Ovary (tissue), 7 donors: ENCODE measurements at regions not wholly inside any gene's neighbourhood (a gene's known extent, or its start where the extent isn't known, plus 50 kb on each side); places are given as distances from the start of the nearest gene placed in this dataset.
A peak's percentile ranks its signal among the peaks of the same experiment; 100 is the strongest.

Experiments
- DNase-seq, 5 donors: peaks; one replicate each; pipeline ENCODE4 v3.0.0-alpha.2; 2019 to 2020
- H3K27ac ChIP-seq, 2 donors: fragments of 200-600 bp; one replicate each; pipeline versions ENCODE4 v1.5.1 to v1.8.0; 2019 to 2022
- H3K27me3 ChIP-seq: fragments of 200-600 bp; one replicate; pipeline ENCODE4 v1.8.0; 2022
- H3K36me3 ChIP-seq: fragments of 200-600 bp; sonication (generic); one replicate; pipeline ENCODE4 v1.5.1; 2019
- H3K4me1 ChIP-seq: one replicate; pipeline ENCODE4 v1.8.1; 2013; ENCODE audit warnings: mild to moderate bottlenecking, moderate library complexity; ENCODE audit not compliant: insufficient read depth
- H3K4me3 ChIP-seq: fragments of 200-600 bp; sonication (generic); one replicate; pipeline ENCODE4 v1.5.1; 2017
- H3K9me3 ChIP-seq, 2 donors: fragments of 200-600 bp in 1 of 2; sonication (generic) in 1 of 2; one replicate each; pipeline versions ENCODE4 v1.5.1 to v1.8.1; 2013 to 2019; ENCODE audit warnings: mild to moderate bottlenecking in 1 of 2, moderate library complexity in 1 of 2
- EP300 ChIP-seq: sonication (generic); formaldehyde crosslinking; IDR thresholded peaks from one replicate; pipeline ENCODE4 v1.6.1; 2017; ENCODE audit warnings: antibody characterized with exemption
- POLR2A ChIP-seq: fragments of 450-650 bp; IDR thresholded peaks from one replicate; pipeline ENCODE4 v1.6.1; 2017; ENCODE audit warnings: antibody characterized with exemption, mild to moderate bottlenecking, moderate library complexity
- WGBS, 3 donors: extraction: QIAGEN DNeasy Blood & Tissue Kit in 1 of 3; methylation state at CpG; one replicate each; pipeline versions ENCODE4 v1.1.5 to v1.1.7; 2013 to 2017; 5-methylcytosine and 5-hydroxymethylcytosine counted together
- intact Hi-C, 4 donors: fragments of 100-400 bp; cut with DNase I; formaldehyde crosslinking; loops; one replicate each; pipeline versions ENCODE4 v1.11.0 to v1.15.1; 2022 to 2023
- TF ChIP-seq, protein P1 (sequence below), 3 donors: fragments of 450-650 bp in 2 of 3; fragments of 200-600 bp in 1 of 3; IDR thresholded peaks; one replicate each; pipeline versions ENCODE4 v1.5.1 to v1.8.0; 2016 to 2022; ENCODE audit warnings: antibody characterized with exemption in 3 of 3, mild to moderate bottlenecking in 1 of 3
- donor health status: DM: no; HTN: no; CAD: no; lungs with moderate emphysema.
- donor health status: DM: no; HTN: no; CAD: no.
- donor health status: Bipolar disorder and iron deficiency.
- donor health status: DM: no; HTN: no; CAD: no.
- donor health status: DM: yes; HTN: yes; CAD: no.

DNA sequence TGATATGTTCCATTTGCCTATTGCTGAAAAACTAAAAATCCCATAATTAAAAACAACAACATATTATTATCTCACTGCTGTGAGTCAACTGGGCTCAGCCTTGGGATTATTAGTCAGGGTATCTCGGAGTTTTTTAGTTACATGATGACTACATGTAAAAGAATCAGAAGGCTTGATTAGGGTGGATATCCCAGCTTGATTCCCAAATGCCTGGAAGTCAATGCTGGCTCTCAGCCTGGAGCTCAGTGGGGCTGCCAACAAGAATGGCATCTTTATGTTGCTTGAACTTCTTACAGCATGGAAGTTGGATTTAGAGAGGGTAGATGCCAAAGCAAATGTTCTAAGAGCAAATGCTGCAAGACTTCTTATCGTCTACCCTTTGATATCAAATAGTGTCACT is 278.5 kb downstream of the PLOD2 start:
- Histone ChIP-seq H3K27me3 (no peaks in the 10 kb centered on the region), H3K4me3 (no peak overlapping the region), H3K4me1 (no peaks in the 10 kb centered on the region), H3K9me3 (no peaks in the 10 kb centered on the region), H3K36me3 (no peaks in the 10 kb centered on the region), H3K27ac (no peak overlapping the region)
- DNase-seq: no peak
- 67 to 70% (median 69%) methylated on average over 2 of the region's 2 CpGs for WGBS, 3 donors
- TF ChIP-seq, protein P1, sequence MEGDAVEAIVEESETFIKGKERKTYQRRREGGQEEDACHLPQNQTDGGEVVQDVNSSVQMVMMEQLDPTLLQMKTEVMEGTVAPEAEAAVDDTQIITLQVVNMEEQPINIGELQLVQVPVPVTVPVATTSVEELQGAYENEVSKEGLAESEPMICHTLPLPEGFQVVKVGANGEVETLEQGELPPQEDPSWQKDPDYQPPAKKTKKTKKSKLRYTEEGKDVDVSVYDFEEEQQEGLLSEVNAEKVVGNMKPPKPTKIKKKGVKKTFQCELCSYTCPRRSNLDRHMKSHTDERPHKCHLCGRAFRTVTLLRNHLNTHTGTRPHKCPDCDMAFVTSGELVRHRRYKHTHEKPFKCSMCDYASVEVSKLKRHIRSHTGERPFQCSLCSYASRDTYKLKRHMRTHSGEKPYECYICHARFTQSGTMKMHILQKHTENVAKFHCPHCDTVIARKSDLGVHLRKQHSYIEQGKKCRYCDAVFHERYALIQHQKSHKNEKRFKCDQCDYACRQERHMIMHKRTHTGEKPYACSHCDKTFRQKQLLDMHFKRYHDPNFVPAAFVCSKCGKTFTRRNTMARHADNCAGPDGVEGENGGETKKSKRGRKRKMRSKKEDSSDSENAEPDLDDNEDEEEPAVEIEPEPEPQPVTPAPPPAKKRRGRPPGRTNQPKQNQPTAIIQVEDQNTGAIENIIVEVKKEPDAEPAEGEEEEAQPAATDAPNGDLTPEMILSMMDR (IDR thresholded peaks at IDR 0.05): no peak
- no peak for TF ChIP-seq EP300
- intact Hi-C loops: no loop called here

GRCh38 chr3:145889730-145890129 is 271.3 kb downstream of the PLOD2 start:
- intact Hi-C loops: no loop called here

DNA sequence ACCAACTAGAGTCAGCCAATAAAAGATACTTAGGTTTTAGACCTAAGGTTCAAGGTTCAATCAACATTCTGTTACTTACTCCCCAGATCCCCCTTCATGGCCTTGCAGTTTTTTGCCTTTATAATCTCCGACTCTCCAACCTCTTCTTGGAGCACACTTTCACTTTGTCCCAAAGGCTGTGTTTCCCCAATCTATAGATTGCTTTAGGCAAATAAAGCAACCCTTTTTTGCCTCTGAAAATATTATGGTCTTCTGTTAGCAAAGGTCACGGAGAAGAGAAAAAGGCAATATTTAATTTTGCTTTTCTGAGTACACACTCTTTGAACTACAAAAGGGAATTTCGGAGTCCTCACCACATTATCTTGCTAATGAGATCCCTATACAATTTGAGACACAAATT is 268.1 kb downstream of the PLOD2 start:
- Histone ChIP-seq H3K9me3 (no peaks in the 10 kb centered on the region), H3K4me1 (no peaks in the 10 kb centered on the region), H3K36me3 (no peaks in the 10 kb centered on the region), H3K27me3 (no peaks in the 10 kb centered on the region), H3K27ac (no peak overlapping the region), H3K4me3 (no peak overlapping the region)
- WGBS, 3 donors: 76 to 81% (median 81%) methylated on average over 3 of the region's 3 CpGs
- no peak for DNase-seq
- TF ChIP-seq EP300: no peak
- intact Hi-C loops: no loop called here

More at GRCh38 chr3:145889730-145890129, 271.3 kb downstream of the PLOD2 start:
- H3K36me3 ChIP-seq: no peaks in the 10 kb centered on the region
- no peak for DNase-seq
- no peak overlapping the region for H3K27ac ChIP-seq
- TF ChIP-seq EP300 (no peak), POLR2A (no peak)
- TF ChIP-seq, protein P1 (IDR thresholded peaks at IDR 0.05): no peak
- no peaks in the 10 kb centered on the region for H3K9me3 ChIP-seq
- H3K4me3 ChIP-seq: no peak overlapping the region
- no peaks in the 10 kb centered on the region for H3K27me3 ChIP-seq
- no peaks in the 10 kb centered on the region for H3K4me1 ChIP-seq
- WGBS, 3 donors: 92 to 95% (median 94%) methylated on average over 2 of the region's 2 CpGs

GRCh38 chr3:145893331-145893730 is 267.7 kb downstream of the PLOD2 start:
- Histone ChIP-seq H3K27me3 (no peaks in the 10 kb centered on the region), H3K4me3 (no peak overlapping the region), H3K9me3 (no peaks in the 10 kb centered on the region), H3K4me1 (no peaks in the 10 kb centered on the region), H3K27ac (no peak overlapping the region), H3K36me3 (no peaks in the 10 kb centered on the region)
- 55 to 78% (median 67%) methylated on average over 2 of the region's 2 CpGs for WGBS, 3 donors
- intact Hi-C loops: no loop called here
- DNase-seq: no peak
- no peak for TF ChIP-seq POLR2A
- TF ChIP-seq, protein P1 (IDR thresholded peaks at IDR 0.05): no peak
- TF ChIP-seq EP300: no peak

DNA sequence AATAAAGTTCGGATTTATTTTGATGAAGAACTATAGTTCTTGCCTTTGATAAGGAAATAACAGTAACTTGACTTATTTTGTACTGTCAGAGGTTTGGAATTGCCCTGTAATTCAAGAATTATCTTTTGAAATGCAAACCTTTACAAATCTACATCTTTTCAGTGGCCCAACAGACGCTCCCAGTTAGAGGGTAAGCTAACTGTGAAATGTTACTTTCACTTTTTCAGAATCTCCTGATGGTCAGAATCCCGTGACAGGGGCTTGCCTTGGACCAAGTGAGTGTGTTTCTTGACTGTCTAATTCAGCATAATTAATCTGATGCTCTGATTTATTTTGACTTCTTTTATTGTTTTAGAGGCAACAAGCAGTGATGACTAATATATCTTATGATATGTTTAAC is 262.5 kb downstream of the PLOD2 start:
- no peaks in the 10 kb centered on the region for H3K36me3 ChIP-seq
- no peak overlapping the region for H3K4me3 ChIP-seq

More for the DNA sequence above, 262.5 kb downstream of the PLOD2 start:
- intact Hi-C loops: no loop called here
- Histone ChIP-seq H3K27ac (no peak overlapping the region), H3K9me3 (no peaks in the 10 kb centered on the region), H3K27me3 (no peaks in the 10 kb centered on the region), H3K4me1 (no peaks in the 10 kb centered on the region)
- 18 to 46% (median 38%) methylated on average over 3 of the region's 3 CpGs for WGBS, 3 donors
- DNase-seq: peak in 1 of 5 donors; percentile 15
- TF ChIP-seq EP300 (no peak), POLR2A (no peak)
- TF ChIP-seq, protein P1 (IDR thresholded peaks at IDR 0.05): no peak
